Bronchial epithelial cell (primary cell): ENCODE measurements at regions not wholly inside any gene's neighbourhood (a gene's known extent, or its start where the extent isn't known, plus 50 kb on each side); places are given as distances from the start of the nearest gene placed in this dataset.
A peak's percentile ranks its signal among the peaks of the same experiment; 100 is the strongest.
"Not testable (repeated sequence)": the region's sequence is repeated elsewhere in the genome, so short reads cannot be mapped to it uniquely, and the experiment has no call there.

Source experiments
- DNase-seq: peaks from one replicate; pipeline ENCODE4 v3.0.0-alpha.2; 2010; ENCODE audit warnings: low read depth
- FAIRE-seq: peaks from 2 replicates; lab custom pipeline; 2011; peaks lifted over from hg19 to GRCh38; lab: Jason Lieb, UNC
- H3K27me3 ChIP-seq: 2 replicates; pipeline ENCODE4 v1.5.1; 2011; ENCODE audit warnings: low read length; ENCODE audit not compliant: control insufficient read depth, insufficient read depth
- H3K36me3 ChIP-seq: 2 replicates; pipeline ENCODE4 v1.5.1; 2011; ENCODE audit warnings: low read length; ENCODE audit not compliant: control insufficient read depth, insufficient read depth
- H3K4me3 ChIP-seq: 2 replicates; pipeline ENCODE4 v1.5.1; 2011; ENCODE audit warnings: mild to moderate bottlenecking, low read depth, low read length, control low read depth
- TF ChIP-seq, protein P1 (sequence below): IDR thresholded peaks from 2 replicates; pipeline ENCODE4 v1.5.1; 2011; ENCODE audit warnings: mild to moderate bottlenecking, moderate library complexity, low read length, control low read depth, inconsistent platforms; ENCODE audit not compliant: insufficient read depth, severe bottlenecking

DNA sequence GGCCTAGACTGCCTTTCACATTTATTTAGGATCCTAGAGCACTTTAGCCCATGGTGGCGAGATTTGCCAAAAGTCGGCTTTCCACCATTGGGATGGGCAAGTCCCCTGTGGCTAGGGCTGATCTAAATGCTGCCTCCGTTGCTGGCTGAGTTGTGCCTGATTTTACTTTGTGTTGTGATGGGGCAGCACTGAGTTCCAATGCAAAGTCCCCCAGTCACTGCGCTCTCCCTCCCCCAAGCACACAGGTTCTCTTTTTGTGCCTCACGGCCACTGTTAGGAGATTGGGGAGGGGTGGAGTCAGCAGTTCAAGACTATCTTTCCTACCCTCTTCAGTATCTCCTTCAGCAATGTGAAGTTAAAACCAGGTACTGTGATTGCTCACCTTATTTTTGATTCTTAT, 66.7 kb upstream of the COX20 start:
- no peak overlapping the region for H3K4me3 ChIP-seq
- TF ChIP-seq, protein P1, sequence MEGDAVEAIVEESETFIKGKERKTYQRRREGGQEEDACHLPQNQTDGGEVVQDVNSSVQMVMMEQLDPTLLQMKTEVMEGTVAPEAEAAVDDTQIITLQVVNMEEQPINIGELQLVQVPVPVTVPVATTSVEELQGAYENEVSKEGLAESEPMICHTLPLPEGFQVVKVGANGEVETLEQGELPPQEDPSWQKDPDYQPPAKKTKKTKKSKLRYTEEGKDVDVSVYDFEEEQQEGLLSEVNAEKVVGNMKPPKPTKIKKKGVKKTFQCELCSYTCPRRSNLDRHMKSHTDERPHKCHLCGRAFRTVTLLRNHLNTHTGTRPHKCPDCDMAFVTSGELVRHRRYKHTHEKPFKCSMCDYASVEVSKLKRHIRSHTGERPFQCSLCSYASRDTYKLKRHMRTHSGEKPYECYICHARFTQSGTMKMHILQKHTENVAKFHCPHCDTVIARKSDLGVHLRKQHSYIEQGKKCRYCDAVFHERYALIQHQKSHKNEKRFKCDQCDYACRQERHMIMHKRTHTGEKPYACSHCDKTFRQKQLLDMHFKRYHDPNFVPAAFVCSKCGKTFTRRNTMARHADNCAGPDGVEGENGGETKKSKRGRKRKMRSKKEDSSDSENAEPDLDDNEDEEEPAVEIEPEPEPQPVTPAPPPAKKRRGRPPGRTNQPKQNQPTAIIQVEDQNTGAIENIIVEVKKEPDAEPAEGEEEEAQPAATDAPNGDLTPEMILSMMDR: no peak
- H3K36me3 ChIP-seq: no peaks in the 10 kb centered on the region
- DNase-seq (no peak), FAIRE-seq (no peak)
- no peaks in the 10 kb centered on the region for H3K27me3 ChIP-seq

DNA sequence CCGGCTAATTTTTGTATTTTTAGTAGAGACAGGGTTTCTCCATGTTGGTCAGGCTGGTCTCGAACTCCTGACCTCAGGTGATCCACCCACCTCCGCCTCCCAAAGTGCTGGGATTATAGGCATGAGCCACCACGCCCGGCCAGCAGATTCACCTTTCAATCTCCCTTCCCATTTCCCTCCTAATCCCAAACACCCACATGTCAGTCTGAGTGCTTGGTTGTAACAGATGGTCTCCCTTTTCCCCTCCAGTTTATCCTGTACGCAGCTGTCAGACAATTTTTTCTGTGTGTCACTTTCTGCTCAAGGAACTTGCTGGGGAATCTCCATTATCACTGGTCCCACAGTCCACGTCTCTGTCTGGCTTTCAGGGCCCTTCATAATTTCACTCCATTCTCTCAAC, 64.9 kb upstream of the COX20 start:
- not testable (repeated sequence) for H3K4me3 ChIP-seq, FAIRE-seq, H3K27me3 ChIP-seq, H3K36me3 ChIP-seq, DNase-seq

DNA sequence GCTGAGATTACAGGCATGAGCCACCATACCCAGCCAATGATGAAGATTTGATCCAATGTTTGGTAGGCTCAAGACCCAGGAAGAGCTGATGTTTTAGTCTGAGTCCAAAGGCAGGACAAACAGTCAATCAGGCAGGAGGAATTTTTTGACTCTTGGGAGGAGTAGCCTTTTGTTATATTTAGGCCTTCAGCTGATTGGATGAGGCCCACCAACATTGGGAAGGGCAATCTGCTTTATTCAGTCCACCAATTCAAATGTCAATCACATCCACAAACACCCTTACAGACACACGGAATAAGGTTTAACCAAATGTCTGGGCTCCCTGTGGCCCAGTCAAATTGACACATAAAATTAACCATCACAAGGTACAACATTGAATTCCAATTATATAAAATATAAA, 61.9 kb upstream of the COX20 start:
- FAIRE-seq (no peak), DNase-seq (no peak)
- Histone ChIP-seq H3K27me3 (no peaks in the 10 kb centered on the region), H3K36me3 (no peaks in the 10 kb centered on the region), H3K4me3 (no peak overlapping the region)
- TF ChIP-seq, protein P1: no peak

DNA sequence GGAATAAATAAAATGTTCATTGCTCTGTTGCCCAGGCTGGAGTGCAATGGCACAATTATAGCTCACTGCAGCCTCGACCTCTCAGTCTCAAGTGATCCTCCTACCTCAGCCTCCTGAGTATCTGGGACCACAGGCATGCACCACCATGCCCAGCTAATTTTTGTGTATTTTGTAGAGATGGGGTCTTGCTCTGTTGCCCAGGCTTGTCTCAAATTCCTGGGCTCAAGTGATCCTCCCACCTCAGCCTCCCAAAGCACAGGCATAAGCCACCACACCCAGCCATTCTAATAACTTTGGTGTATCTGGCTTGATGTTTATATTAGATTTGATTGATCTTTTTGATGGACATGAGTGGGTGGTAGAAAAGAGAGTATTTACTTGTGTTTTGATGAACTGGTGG, 58.7 kb upstream of the COX20 start:
- H3K36me3 ChIP-seq, H3K27me3 ChIP-seq, FAIRE-seq, H3K4me3 ChIP-seq, DNase-seq: not testable (repeated sequence)

DNA sequence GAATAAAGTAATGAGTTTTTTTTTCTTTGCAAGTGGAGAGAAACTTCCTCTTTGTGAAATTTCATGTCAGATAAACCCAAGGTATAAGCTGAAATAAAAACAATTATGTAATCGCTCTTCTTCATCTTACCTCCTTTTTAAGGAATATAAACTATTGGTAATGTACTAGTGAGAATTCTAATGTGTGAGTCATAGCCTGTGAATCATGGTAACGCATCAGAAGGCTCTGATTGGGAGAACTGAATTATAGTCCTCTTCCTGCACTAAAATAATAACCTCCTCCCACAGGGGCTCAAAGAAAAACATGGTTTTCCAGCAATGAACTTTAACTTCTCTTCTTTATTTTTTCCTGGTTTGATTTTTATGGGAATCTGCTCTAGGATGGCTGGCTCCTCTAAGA, 57.1 kb upstream of the COX20 start:
- TF ChIP-seq, protein P1: no peak
- no peaks in the 10 kb centered on the region for H3K36me3 ChIP-seq
- FAIRE-seq (no peak), DNase-seq (peak; percentile 85)
- H3K27me3 ChIP-seq: no peaks in the 10 kb centered on the region
- H3K4me3 ChIP-seq: no peak overlapping the region

DNA sequence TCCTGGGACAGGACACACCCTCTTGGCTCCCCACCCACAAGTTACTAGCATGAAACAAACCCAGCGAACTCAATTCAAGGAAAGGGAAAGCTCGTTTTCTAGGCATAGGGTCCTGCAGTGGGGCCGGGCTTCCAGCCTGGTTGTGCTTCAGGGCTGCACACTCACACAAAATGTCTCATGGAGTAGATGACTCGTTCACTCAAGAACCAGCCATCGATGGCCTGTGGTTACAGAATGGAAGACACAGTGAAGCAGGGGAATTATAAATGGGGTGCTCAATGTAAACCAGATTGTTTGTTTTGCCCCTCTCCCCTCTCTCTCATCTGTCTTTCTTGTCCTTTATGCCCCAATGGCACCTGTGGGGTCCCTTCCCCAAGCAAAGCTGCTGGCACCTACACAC, 56.0 kb upstream of the COX20 start:
- DNase-seq: peak; percentile 22
- no peak overlapping the region for H3K4me3 ChIP-seq
- no peaks in the 10 kb centered on the region for H3K36me3 ChIP-seq
- H3K27me3 ChIP-seq: no peaks in the 10 kb centered on the region
- TF ChIP-seq, protein P1: no peak
- no peak for FAIRE-seq

DNA sequence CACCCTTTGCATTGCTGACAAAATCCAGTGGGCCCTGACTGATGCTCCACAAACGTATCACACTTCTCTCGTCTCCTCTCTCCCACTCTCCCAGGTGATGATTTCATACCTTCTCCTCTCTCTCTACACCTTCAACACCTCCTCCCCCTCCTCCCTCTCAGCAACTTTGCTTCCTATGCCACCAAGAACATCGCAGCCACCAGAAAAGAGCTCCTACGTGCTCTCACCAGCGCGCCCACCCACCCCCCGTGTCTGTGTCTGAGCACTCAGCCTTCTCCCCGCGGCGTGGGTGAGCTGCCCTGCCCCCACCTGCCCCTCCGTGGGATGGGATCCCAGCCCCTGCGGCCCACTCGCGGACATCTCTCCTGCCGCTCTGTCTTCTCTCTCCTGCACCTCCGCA, 55.1 kb upstream of the COX20 start:
- FAIRE-seq: no peak
- Histone ChIP-seq H3K4me3 (no peak overlapping the region), H3K36me3 (no peaks in the 10 kb centered on the region), H3K27me3 (no peaks in the 10 kb centered on the region)
- no peak for DNase-seq
- TF ChIP-seq, protein P1: no peak
